ENCODE measurements at regions not wholly inside any gene's neighbourhood (a gene's known extent, or its start where the extent isn't known, plus 50 kb on each side); places are given as distances from the start of the nearest gene placed in this dataset.

- no peak for DNase-seq (ENCODE audit: low read depth in 1 of 2, low spot score in 2 of 2)
- no peak overlapping the region for H3K4me3 ChIP-seq (ENCODE audit: extremely low read depth in 1 of 4, insufficient read depth in 2 of 4, low read depth in 3 of 4, low read length in 4 of 4)
- H3K4me2 ChIP-seq (ENCODE audit: insufficient read depth in 1 of 2, low read depth in 2 of 2, low read length in 2 of 2), result no peak overlapping the region
- no peak for TF ChIP-seq BACH1 (IDR thresholded peaks at IDR 0.05; ENCODE audit: low read length)
- TF ChIP-seq SRF (IDR thresholded peaks at IDR 0.05; ENCODE audit: low read depth, low read length), result no peak
- TF ChIP-seq MAX (IDR thresholded peaks at IDR 0.05), result no peak
- TF ChIP-seq JUN (IDR thresholded peaks at IDR 0.05; ENCODE audit: low read depth, low read length), result no peak
- no peak for TF ChIP-seq ZNF274 (IDR thresholded peaks at IDR 0.05; ENCODE audit: borderline replicate concordance, extremely low read depth, low read length)
- TF ChIP-seq CBX8 (IDR thresholded peaks at IDR 0.05; ENCODE audit: borderline replicate concordance, low read depth, low read length), result no peak
- no peak for TF ChIP-seq SIRT6 (IDR thresholded peaks at IDR 0.05; ENCODE audit: low read length)
- TF ChIP-seq GABPA (IDR thresholded peaks at IDR 0.05; ENCODE audit: borderline replicate concordance, insufficient read depth, low read length), result no peak
- TF ChIP-seq CTBP2 (IDR thresholded peaks at IDR 0.05; ENCODE audit: borderline replicate concordance, insufficient read depth, insufficient read length, low read length), result no peak
- TF ChIP-seq USF2 (IDR thresholded peaks at IDR 0.05; ENCODE audit: low read length), result no peak
- TF ChIP-seq TCF12 (IDR thresholded peaks at IDR 0.05; ENCODE audit: low read depth, low read length), result no peak
- no peak for TF ChIP-seq CEBPB (IDR thresholded peaks at IDR 0.05; ENCODE audit: low read depth, low read length)
- TF ChIP-seq TEAD4 (IDR thresholded peaks at IDR 0.05; ENCODE audit: low read depth, low read length), result no peak
- no peak overlapping the region for H2BK20ac ChIP-seq (ENCODE audit: low read length)
- no peaks in the 10 kb centered on the region for H3K4me1 ChIP-seq (replicated peaks in 1 of 4; ENCODE audit: control insufficient read depth in 3 of 4, insufficient read depth in 4 of 4, low read length in 3 of 4)
- no peak overlapping the region for H2BK15ac ChIP-seq (ENCODE audit: low read length)
- H2BK5ac ChIP-seq (ENCODE audit: low read depth, low read length), result no peak overlapping the region
- no peaks in the 10 kb centered on the region for H3K23me2 ChIP-seq (ENCODE audit: low read depth, low read length)
- ChIA-PET POLR2A (ENCODE audit: partially characterized antibody) (no interaction called here), CTCF (ENCODE audit: partially characterized antibody) (no interaction called here)
- no peak overlapping the region for H2AFZ ChIP-seq (ENCODE audit: low read length)
- H3K4ac ChIP-seq (replicated peaks; ENCODE audit: insufficient read length, low read depth, low read length), result no peak overlapping the region
- no peaks in the 10 kb centered on the region for H3K79me2 ChIP-seq (ENCODE audit: control insufficient read depth in 1 of 2, insufficient read depth in 2 of 2, low read length in 2 of 2)
- H4K20me1 ChIP-seq (replicated peaks in 1 of 2; ENCODE audit: control insufficient read depth in 1 of 2, insufficient read depth in 2 of 2, low read length in 2 of 2), result no peaks in the 10 kb centered on the region
- H4K91ac ChIP-seq (replicated peaks; ENCODE audit: insufficient read length, low read length), result no peak overlapping the region
- no peak overlapping the region for H3K56ac ChIP-seq (replicated peaks; ENCODE audit: insufficient read length, low read depth, low read length)
- no peaks in the 10 kb centered on the region for H3K36me3 ChIP-seq (ENCODE audit: control insufficient read depth in 2 of 4, insufficient read depth in 4 of 4, low read length in 3 of 4)
- no peak overlapping the region for H4K8ac ChIP-seq (ENCODE audit: extremely low read depth, insufficient read depth, low read length)
- no peak overlapping the region for H2BK12ac ChIP-seq (ENCODE audit: low read depth, low read length)
- H3K23ac ChIP-seq (ENCODE audit: insufficient read length), result no peak overlapping the region
- 82% methylated on average over 2 of the region's 2 CpGs; no CpG with 5 or more reads in 1 of the 2 experiments for WGBS, 2 experiments (ENCODE audit: extremely low coverage in 1 of 2, insufficient coverage in 1 of 2, insufficient read length in 1 of 2, insufficient replicate concordance in 2 of 2, low coverage in 1 of 2, low lambda C conversion rate in 2 of 2, missing lambda C conversion rate in 1 of 2)
- no peaks in the 10 kb centered on the region for H3K9me3 ChIP-seq (ENCODE audit: insufficient read depth in 2 of 2, low read depth in 1 of 2, low read length in 1 of 2)
- H3K9ac ChIP-seq (replicated peaks in 1 of 4; ENCODE audit: extremely low read depth in 1 of 4, low read depth in 3 of 4, low read length in 3 of 4), result no peak overlapping the region
- no peak overlapping the region for H4K5ac ChIP-seq (ENCODE audit: insufficient read length, low read depth, low read length)
- no peak overlapping the region for H3K18ac ChIP-seq (ENCODE audit: extremely low read depth, low read length)
- H3K27me3 ChIP-seq (replicated peaks in 1 of 4; ENCODE audit: control insufficient read depth in 3 of 4, extremely low read depth in 1 of 4, insufficient read depth in 3 of 4, low read length in 3 of 4), result no peaks in the 10 kb centered on the region
- H3K79me1 ChIP-seq (ENCODE audit: low read depth, low read length), result no peaks in the 10 kb centered on the region
- FAIRE-seq, result no peak
- no peak overlapping the region for H2AK5ac ChIP-seq (ENCODE audit: low read depth, low read length)
- no peak overlapping the region for H3K14ac ChIP-seq (ENCODE audit: insufficient read length)
- no peak overlapping the region for H2BK120ac ChIP-seq (replicated peaks; ENCODE audit: low read depth, low read length)
- no peak overlapping the region for H3K27ac ChIP-seq (ENCODE audit: low read depth, low read length)
Observed at GRCh38 chr9:26567976-26568375, 324.6 kb downstream of the CAAP1 start.
